BLaER1 treated with 17β-estradiol and CSF1 and Interleukin-3, amounts not matched to agents 10 nM and 100 nM (cell line): ENCODE measurements at regions not wholly inside any gene's neighbourhood (a gene's known extent, or its start where the extent isn't known, plus 50 kb on each side); places are given as distances from the start of the nearest gene placed in this dataset.

ENCODE experiments used
- H3K27ac ChIP-seq, 11 experiments: shearing (Covaris generic); formaldehyde crosslinking; 2 replicates each; pipeline ENCODE4 v1.8.1; 2022
- H3K27me3 ChIP-seq, 11 experiments: shearing (Covaris generic); formaldehyde crosslinking; 2 replicates each; pipeline ENCODE4 v1.8.1; 2022
- H3K36me3 ChIP-seq, 11 experiments: shearing (Covaris generic); formaldehyde crosslinking; 2 replicates each; pipeline ENCODE4 v1.8.1; 2022
- H3K4me1 ChIP-seq, 10 experiments: shearing (Covaris generic); formaldehyde crosslinking; 2 replicates each; pipeline ENCODE4 v1.8.1; 2022
- H3K4me2 ChIP-seq, 11 experiments: shearing (Covaris generic); formaldehyde crosslinking; 2 replicates each; pipeline ENCODE4 v1.8.1; 2022
- H3K4me3 ChIP-seq, 10 experiments: shearing (Covaris generic); formaldehyde crosslinking; 2 replicates each; pipeline ENCODE4 v1.8.1; 2022
- H3K9ac ChIP-seq, 11 experiments: shearing (Covaris generic); formaldehyde crosslinking; 2 replicates each; pipeline ENCODE4 v1.8.1; 2022
- H3K9me3 ChIP-seq, 11 experiments: shearing (Covaris generic); formaldehyde crosslinking; replicated peaks in 1 of 11; 2 replicates each; pipeline ENCODE4 v1.8.1; 2022
- H4K20me1 ChIP-seq, 11 experiments: shearing (Covaris generic); formaldehyde crosslinking; 2 replicates each; pipeline ENCODE4 v1.8.1; 2022
- Cebpa-rat ChIP-seq, 11 experiments: shearing (Covaris generic); IDR thresholded peaks; 2 replicates each; pipeline ENCODE4 v1.8.1; 2022

DNA sequence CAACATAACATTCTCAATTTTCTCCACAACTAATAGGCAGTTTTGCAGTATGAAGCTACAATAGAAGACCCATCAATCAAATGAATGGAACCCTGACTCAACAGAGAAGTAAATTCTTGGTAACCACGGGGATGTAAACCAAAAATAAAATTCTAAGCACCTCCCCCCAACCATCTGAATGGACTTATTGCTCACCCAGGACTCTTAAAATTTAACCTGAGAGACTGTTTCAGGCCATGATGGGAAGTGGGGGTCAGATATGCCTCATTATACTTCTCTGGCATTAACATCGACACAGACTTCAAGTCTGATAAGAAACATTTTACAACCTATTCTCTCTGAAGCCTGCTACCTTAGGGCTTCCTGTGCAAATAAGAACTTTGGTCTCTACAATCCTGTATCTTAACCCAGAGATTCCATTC lies 620.9 kb downstream of the TLL1 start:
- no peak overlapping the region for H3K4me2 ChIP-seq
- TF ChIP-seq Cebpa-rat (IDR thresholded peaks at IDR 0.05) = no peak

GRCh38 chr4:166498546-166498945 lies 625.5 kb downstream of the TLL1 start:
- Histone ChIP-seq H3K9ac (no peak overlapping the region), H4K20me1 (no peaks in the 10 kb centered on the region), H3K4me1 (peaks cover 10 to 22% (median 15%) of the 10 kb centered on the region in 10 experiments), H3K27me3 (peaks cover 0 to 10% (median 0%) of the 10 kb centered on the region in 11 experiments; a peak in 1 of 22 replicates), H3K27ac (no peak overlapping the region), H3K4me2 (no peak overlapping the region), H3K4me3 (no peak overlapping the region), H3K9me3 (peaks cover 0 to 9% (median 0%) of the 10 kb centered on the region in 11 experiments; a peak in 2 of 22 replicates), H3K36me3 (no peaks in the 10 kb centered on the region)
- no peak for TF ChIP-seq Cebpa-rat (IDR thresholded peaks at IDR 0.05)

More for the DNA sequence above, 620.9 kb downstream of the TLL1 start:
- H3K4me1 ChIP-seq = peaks cover 0 to 1% (median 0%) of the 10 kb centered on the region in 10 experiments; a peak in 1 of 20 replicates
- no peaks in the 10 kb centered on the region for H3K36me3 ChIP-seq
- H3K27ac ChIP-seq = no peak overlapping the region
- no peaks in the 10 kb centered on the region for H4K20me1 ChIP-seq
- no peaks in the 10 kb centered on the region for H3K9me3 ChIP-seq
- H3K9ac ChIP-seq = no peak overlapping the region
- no peak overlapping the region for H3K4me3 ChIP-seq
- peaks cover 0 to 10% (median 0%) of the 10 kb centered on the region in 11 experiments; a peak in 1 of 22 replicates for H3K27me3 ChIP-seq

- H4K20me1 ChIP-seq = no peaks in the 10 kb centered on the region
- H3K36me3 ChIP-seq = no peaks in the 10 kb centered on the region
- peak overlapping the region in 1 of 11 experiments; percentile 10; a peak in 1 of 22 replicates for H3K9ac ChIP-seq
- no peak for TF ChIP-seq Cebpa-rat (IDR thresholded peaks at IDR 0.05)
- no peak overlapping the region for H3K4me3 ChIP-seq
- H3K9me3 ChIP-seq = peaks cover 0 to 9% (median 0%) of the 10 kb centered on the region in 11 experiments; a peak in 2 of 22 replicates
- peaks cover 10 to 22% (median 15%) of the 10 kb centered on the region in 10 experiments for H3K4me1 ChIP-seq
- H3K4me2 ChIP-seq = peak overlapping the region; percentile 6 to 76 (median 37); a peak in 19 of 22 replicates
- peaks cover 0 to 10% (median 0%) of the 10 kb centered on the region in 11 experiments; a peak in 1 of 22 replicates for H3K27me3 ChIP-seq
- H3K27ac ChIP-seq = peak overlapping the region in 2 of 11 experiments; percentile 39 to 42; a peak in 2 of 22 replicates
Observed at GRCh38 chr4:166499820-166500219, 626.8 kb downstream of the TLL1 start.

DNA sequence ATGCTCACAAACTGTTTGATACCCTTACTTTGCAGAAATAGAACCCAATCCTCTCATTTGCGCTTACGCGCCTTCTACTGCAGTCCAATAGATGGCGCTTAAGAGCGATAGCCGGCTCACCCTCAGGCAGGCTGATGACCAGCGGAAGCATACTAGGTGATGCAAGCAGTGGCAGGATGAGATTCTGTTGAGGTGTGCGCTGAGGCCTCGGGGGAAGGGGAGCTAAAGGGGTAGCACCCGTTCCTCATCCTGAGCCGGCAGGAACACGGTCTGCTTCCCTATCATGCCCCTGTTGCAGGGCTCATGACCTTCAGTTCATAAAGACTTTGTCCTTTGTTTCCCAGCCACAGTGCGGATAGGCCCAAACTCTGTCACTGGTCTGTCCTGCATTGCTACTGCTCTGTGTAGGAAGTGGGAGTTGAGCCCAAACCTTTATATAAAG lies 628.9 kb downstream of the TLL1 start:
- Histone ChIP-seq H3K4me1 (peaks cover 10 to 22% (median 15%) of the 10 kb centered on the region in 10 experiments), H3K27ac (no peak overlapping the region), H3K36me3 (no peaks in the 10 kb centered on the region), H3K4me2 (no peak overlapping the region), H3K9me3 (peaks cover 0 to 9% (median 0%) of the 10 kb centered on the region in 11 experiments; a peak in 2 of 22 replicates), H3K4me3 (no peak overlapping the region), H3K27me3 (peaks cover 0 to 10% (median 0%) of the 10 kb centered on the region in 11 experiments; a peak in 1 of 22 replicates), H4K20me1 (no peaks in the 10 kb centered on the region), H3K9ac (no peak overlapping the region)
- TF ChIP-seq Cebpa-rat (IDR thresholded peaks at IDR 0.05) = no peak

GRCh38 chr4:166502660-166503059 lies 629.6 kb downstream of the TLL1 start:
- H3K27ac ChIP-seq = no peak overlapping the region
- H3K27me3 ChIP-seq = peaks cover 0 to 10% (median 0%) of the 10 kb centered on the region in 11 experiments; a peak in 1 of 22 replicates
- H3K4me2 ChIP-seq = no peak overlapping the region
- TF ChIP-seq Cebpa-rat (IDR thresholded peaks at IDR 0.05) = no peak
- H3K4me1 ChIP-seq = peaks cover 10 to 22% (median 15%) of the 10 kb centered on the region in 10 experiments
- H3K4me3 ChIP-seq = no peak overlapping the region
- no peaks in the 10 kb centered on the region for H3K36me3 ChIP-seq
- no peak overlapping the region for H3K9ac ChIP-seq
- H4K20me1 ChIP-seq = no peaks in the 10 kb centered on the region
- peaks cover 0 to 9% (median 0%) of the 10 kb centered on the region in 11 experiments; a peak in 2 of 22 replicates for H3K9me3 ChIP-seq

DNA sequence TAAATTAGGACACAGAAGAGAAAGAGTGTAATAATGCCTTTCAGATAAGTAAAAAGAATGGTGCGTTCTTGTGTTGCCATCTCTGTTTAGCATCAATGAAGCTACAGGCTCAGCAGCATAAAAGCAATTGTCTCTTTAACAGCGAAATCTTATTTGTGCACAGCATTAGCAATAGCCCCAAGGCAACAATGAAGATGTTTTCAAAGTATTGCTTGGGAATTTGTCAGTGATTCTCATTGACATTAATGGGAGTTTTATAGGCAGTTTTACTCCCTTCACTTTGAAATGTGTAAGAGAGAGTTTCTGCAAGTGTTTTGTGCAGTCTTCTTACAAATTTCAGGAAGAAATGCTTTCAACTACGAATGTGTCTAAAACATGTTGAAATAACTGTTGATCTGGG lies 633.0 kb downstream of the TLL1 start:
- Histone ChIP-seq H3K27ac (no peak overlapping the region), H3K4me1 (no peaks in the 10 kb centered on the region; a peak in 1 of 20 replicates), H4K20me1 (no peaks in the 10 kb centered on the region), H3K9ac (no peak overlapping the region), H3K9me3 (peaks cover 0 to 9% (median 0%) of the 10 kb centered on the region in 11 experiments; a peak in 2 of 22 replicates), H3K27me3 (no peaks in the 10 kb centered on the region), H3K4me2 (no peak overlapping the region), H3K36me3 (no peaks in the 10 kb centered on the region), H3K4me3 (no peak overlapping the region)
- no peak for TF ChIP-seq Cebpa-rat (IDR thresholded peaks at IDR 0.05)

DNA sequence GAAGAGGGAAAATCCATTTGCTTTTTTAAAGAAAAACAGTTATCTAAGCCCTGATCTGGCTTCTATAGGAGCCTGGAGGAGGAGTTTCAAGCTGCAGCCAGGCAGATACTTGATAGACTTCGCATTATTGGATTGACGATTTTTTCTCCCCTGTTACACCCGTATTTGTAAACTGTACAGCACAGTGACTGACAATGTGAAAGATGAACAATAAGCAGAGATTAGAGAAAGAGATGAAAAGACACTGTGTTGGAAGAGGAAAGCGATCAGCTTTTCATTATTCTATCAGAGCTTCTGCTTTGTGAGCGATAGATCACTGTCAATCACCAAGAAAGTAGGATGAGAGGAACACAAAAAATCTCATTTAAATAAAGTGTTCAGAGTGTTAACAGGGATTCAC lies 639.2 kb downstream of the TLL1 start:
- no peak for TF ChIP-seq Cebpa-rat (IDR thresholded peaks at IDR 0.05)
- H3K4me3 ChIP-seq = no peak overlapping the region
- H3K27ac ChIP-seq = no peak overlapping the region
- no peaks in the 10 kb centered on the region for H3K9me3 ChIP-seq
- H3K4me1 ChIP-seq = no peaks in the 10 kb centered on the region
- H3K27me3 ChIP-seq = no peaks in the 10 kb centered on the region
- no peak overlapping the region for H3K9ac ChIP-seq
- no peak overlapping the region for H3K4me2 ChIP-seq
- no peaks in the 10 kb centered on the region for H4K20me1 ChIP-seq
- no peaks in the 10 kb centered on the region for H3K36me3 ChIP-seq

GRCh38 chr4:166518315-166518714 lies 645.3 kb downstream of the TLL1 start:
- Histone ChIP-seq H3K36me3 (no peaks in the 10 kb centered on the region), H3K4me2 (no peak overlapping the region), H3K27me3 (no peaks in the 10 kb centered on the region), H3K4me3 (no peak overlapping the region), H3K9ac (no peak overlapping the region), H3K4me1 (no peaks in the 10 kb centered on the region), H3K9me3 (no peaks in the 10 kb centered on the region), H3K27ac (no peak overlapping the region), H4K20me1 (no peaks in the 10 kb centered on the region)
- TF ChIP-seq Cebpa-rat (IDR thresholded peaks at IDR 0.05) = no peak

DNA sequence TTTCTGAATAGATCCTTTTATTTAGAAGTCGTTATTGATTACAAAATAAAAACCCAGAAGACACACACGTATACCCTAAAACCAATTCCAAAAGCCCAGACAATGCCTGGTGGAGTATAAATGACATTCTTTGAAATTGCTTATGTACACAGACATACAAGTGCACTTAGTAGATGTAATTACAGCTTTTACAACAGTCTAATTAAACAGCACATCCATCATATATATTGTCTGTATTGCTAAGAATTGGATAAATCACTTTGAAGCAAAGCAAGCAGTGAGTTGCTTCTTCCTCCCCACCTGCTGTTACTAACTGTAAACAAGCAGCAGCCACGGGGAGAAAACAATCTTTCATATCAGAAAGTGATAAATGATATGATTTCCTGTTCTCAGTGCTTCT lies 645.7 kb downstream of the TLL1 start:
- Histone ChIP-seq H3K27ac (no peak overlapping the region), H3K27me3 (no peaks in the 10 kb centered on the region), H3K4me2 (no peak overlapping the region), H3K36me3 (no peaks in the 10 kb centered on the region), H3K4me3 (no peak overlapping the region), H3K9ac (no peak overlapping the region), H3K9me3 (no peaks in the 10 kb centered on the region), H4K20me1 (no peaks in the 10 kb centered on the region), H3K4me1 (no peaks in the 10 kb centered on the region)
- TF ChIP-seq Cebpa-rat (IDR thresholded peaks at IDR 0.05) = no peak

- no peaks in the 10 kb centered on the region for H3K9me3 ChIP-seq
- no peaks in the 10 kb centered on the region for H3K4me1 ChIP-seq
- no peak overlapping the region for H3K9ac ChIP-seq
- H3K4me3 ChIP-seq = no peak overlapping the region
- H3K27me3 ChIP-seq = no peaks in the 10 kb centered on the region
- H3K36me3 ChIP-seq = no peaks in the 10 kb centered on the region
- no peak overlapping the region for H3K27ac ChIP-seq
- H3K4me2 ChIP-seq = no peak overlapping the region
- TF ChIP-seq Cebpa-rat (IDR thresholded peaks at IDR 0.05) = no peak
- H4K20me1 ChIP-seq = no peaks in the 10 kb centered on the region
Observed at GRCh38 chr4:166519774-166520173, 646.7 kb downstream of the TLL1 start.
